Choroid plexus epithelial cell (primary cell): ENCODE measurements at regions not wholly inside any gene's neighbourhood (a gene's known extent, or its start where the extent isn't known, plus 50 kb on each side); places are given as distances from the start of the nearest gene placed in this dataset.

ENCODE experiments used
- DNase-seq: peaks from one replicate; pipeline ENCODE4 v3.0.0-alpha.2; 2010; ENCODE audit warnings: low read depth
- H3K4me3 ChIP-seq: 2 replicates; pipeline ENCODE4 v1.5.1; 2011; ENCODE audit warnings: low read depth, mild to moderate bottlenecking, control low read depth, low read length, moderate library complexity
- TF ChIP-seq, protein P1 (sequence below): conservative IDR thresholded peaks from 2 replicates; pipeline ENCODE4 v1.5.1; 2011; ENCODE audit warnings: low read depth, mild to moderate bottlenecking, control low read depth, inconsistent platforms, low read length, moderate library complexity

GRCh38 chr12:25787701-25788100 lies 170.8 kb upstream of the RASSF8 start:
- no peak for DNase-seq
- no peak overlapping the region for H3K4me3 ChIP-seq
- TF ChIP-seq, protein P1, sequence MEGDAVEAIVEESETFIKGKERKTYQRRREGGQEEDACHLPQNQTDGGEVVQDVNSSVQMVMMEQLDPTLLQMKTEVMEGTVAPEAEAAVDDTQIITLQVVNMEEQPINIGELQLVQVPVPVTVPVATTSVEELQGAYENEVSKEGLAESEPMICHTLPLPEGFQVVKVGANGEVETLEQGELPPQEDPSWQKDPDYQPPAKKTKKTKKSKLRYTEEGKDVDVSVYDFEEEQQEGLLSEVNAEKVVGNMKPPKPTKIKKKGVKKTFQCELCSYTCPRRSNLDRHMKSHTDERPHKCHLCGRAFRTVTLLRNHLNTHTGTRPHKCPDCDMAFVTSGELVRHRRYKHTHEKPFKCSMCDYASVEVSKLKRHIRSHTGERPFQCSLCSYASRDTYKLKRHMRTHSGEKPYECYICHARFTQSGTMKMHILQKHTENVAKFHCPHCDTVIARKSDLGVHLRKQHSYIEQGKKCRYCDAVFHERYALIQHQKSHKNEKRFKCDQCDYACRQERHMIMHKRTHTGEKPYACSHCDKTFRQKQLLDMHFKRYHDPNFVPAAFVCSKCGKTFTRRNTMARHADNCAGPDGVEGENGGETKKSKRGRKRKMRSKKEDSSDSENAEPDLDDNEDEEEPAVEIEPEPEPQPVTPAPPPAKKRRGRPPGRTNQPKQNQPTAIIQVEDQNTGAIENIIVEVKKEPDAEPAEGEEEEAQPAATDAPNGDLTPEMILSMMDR, result no peak

DNA sequence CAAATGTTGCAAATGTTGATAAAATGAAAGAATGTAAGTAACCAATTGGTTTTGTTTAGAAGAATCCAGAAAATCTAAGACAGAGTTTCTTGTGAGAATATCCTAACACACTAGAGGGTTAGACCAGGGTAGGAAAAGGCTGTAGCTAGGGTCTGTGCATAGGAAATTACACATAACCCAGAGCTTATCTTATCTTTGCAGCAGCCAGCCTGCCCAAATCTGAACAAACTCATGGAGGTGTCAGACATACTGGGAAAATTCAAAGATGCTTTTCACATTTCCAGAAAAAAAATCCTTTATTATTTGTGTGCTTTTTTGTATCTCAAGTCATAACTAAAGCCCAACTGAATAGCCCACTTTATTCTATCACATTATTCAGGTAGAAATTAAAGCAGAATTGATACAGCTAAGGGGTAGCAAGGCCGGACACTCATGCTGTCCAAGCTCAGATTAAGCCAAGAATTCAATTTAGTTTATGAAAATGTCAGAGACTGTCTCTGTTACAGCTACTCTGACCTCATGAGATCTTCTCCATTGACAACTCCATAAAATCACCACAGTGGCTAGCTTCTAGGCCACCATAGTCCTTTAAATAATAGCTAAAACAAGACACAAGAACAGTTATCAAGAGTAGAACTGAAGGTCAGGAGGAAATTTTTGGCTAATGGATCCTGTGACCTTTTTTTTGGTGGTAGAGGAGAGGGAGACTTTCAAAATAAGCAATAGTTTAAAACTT lies 169.6 kb upstream of the RASSF8 start:
- TF ChIP-seq, protein P1, result no peak
- no peak overlapping the region for H3K4me3 ChIP-seq
- no peak for DNase-seq

DNA sequence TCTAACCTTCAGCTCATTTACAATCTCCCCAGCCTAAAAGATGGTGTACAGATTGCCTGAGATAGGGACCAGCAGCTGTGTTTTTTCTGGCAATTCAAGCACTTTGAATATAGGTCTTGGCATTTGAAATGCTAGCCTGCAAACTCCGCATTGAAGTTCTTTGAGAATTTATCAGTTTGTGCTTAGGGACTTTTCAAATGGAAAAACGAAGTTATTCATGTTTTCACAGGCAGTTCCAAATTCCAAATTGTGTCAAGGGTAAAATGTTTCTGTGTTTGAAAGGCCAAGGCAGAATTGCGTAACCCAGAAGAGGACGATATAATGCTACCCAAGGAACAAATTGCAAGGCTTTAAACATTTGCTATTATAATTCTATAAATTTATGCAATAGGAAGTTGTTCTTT lies 168.9 kb upstream of the RASSF8 start:
- TF ChIP-seq, protein P1, result no peak
- peak; percentile 82 for DNase-seq
- no peak overlapping the region for H3K4me3 ChIP-seq

DNA sequence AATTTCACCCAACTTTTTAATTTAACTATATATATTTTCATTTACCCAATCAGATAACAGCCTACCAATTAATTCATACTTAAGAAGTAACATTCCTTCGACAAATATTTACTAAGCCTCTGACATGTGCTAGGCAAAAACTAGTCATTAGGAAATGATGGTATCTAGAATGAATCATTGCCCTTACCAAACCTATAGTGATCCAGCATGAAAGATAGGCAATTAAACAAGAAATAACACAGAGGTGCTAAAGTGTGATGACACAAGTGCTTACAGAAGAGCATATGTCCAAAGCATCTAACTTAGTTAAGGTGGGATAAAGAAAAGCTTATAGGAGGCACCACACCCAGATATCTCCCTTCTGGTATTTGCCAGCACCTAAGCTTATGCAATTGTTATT lies 166.5 kb upstream of the RASSF8 start:
- H3K4me3 ChIP-seq, result no peak overlapping the region
- no peak for DNase-seq
- TF ChIP-seq, protein P1, result no peak

GRCh38 chr12:25793196-25793595 lies 165.3 kb upstream of the RASSF8 start:
- TF ChIP-seq, protein P1, result no peak

DNA sequence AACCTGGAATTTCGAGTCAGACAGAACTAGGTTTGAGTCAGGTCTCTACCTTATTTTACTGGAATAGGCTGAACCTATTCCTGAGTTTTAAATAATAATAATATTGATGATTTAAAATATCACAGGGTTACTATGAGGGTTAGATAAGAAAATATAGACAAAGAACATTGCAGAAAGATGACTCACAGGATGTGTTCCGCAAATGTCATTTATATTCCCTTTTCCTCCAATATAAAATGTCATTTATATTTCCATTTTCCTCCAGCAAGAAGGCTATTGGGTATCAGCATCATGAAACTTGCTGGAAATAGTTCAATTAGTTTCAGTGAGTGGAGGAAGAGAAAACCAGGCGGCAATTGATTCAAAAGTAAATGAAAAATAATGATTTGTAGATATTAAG lies 163.9 kb upstream of the RASSF8 start:
- H3K4me3 ChIP-seq, result no peak overlapping the region
- TF ChIP-seq, protein P1, result no peak
- DNase-seq, result no peak

More at GRCh38 chr12:25793196-25793595, 165.3 kb upstream of the RASSF8 start:
- DNase-seq, result no peak
- no peak overlapping the region for H3K4me3 ChIP-seq

DNA sequence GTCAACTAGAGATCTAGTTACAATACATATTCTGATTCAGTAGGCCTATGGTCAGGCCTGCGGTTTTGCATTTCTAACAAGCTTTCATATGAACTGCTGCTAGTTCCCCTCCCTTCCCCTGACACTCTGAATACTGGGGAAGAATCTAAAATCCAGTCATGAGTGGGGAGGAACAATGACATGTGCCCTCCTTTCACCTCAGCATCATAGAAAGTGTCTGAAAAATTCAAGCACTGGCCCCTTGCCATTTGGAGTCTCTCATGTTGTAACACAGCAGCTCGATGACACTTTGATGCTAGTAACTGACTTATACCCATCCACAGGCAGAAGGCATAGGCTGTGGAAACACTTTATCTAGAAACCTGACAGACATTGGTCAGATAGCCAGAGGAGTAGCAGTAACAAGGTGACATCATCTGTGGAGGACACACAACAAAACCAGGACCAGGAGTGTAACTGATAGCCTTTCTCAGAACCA lies 161.9 kb upstream of the RASSF8 start:
- H3K4me3 ChIP-seq, result no peak overlapping the region
- DNase-seq, result peak; percentile 65
- TF ChIP-seq, protein P1, result no peak
